Astrocyte of the cerebellum (primary cell): ENCODE measurements at regions not wholly inside any gene's neighbourhood (a gene's known extent, or its start where the extent isn't known, plus 50 kb on each side); places are given as distances from the start of the nearest gene placed in this dataset.
"Not testable (repeated sequence)": the region's sequence is repeated elsewhere in the genome, so short reads cannot be mapped to it uniquely, and the experiment has no call there.

Experiments
- DNase-seq: peaks from one replicate; pipeline ENCODE4 v3.0.0-alpha.2; 2011; ENCODE audit warnings: low read depth
- H3K4me3 ChIP-seq: 2 replicates; pipeline ENCODE4 v1.5.1; 2011; ENCODE audit warnings: mild to moderate bottlenecking, low read depth, low read length, moderate library complexity
- CTCF ChIP-seq: IDR thresholded peaks from 2 replicates; pipeline ENCODE4 v1.5.1; 2012; ENCODE audit warnings: low read length, low read depth, moderate library complexity, mild to moderate bottlenecking; ENCODE audit errors: missing control alignments
- in situ Hi-C: cut with HindIII; loops from 2 replicates; pipeline ENCODE4 v1.10.0; 2017; ENCODE audit warnings: low sequenced_read_pairs

GRCh38 chr12:97685360-97685759 is 222.8 kb downstream of the RMST start:
- no peak overlapping the region for H3K4me3 ChIP-seq
- no peak for DNase-seq
- in situ Hi-C loops: no loop called here
- no peak for TF ChIP-seq CTCF

GRCh38 chr12:97701901-97702300 is 239.3 kb downstream of the RMST start:
- H3K4me3 ChIP-seq: no peak overlapping the region
- no peak for DNase-seq
- in situ Hi-C loops: no loop called here
- no peak for TF ChIP-seq CTCF

GRCh38 chr12:97711392-97711791 is 248.8 kb downstream of the RMST start:
- in situ Hi-C loops: no loop called here
- H3K4me3 ChIP-seq: no peak overlapping the region
- TF ChIP-seq CTCF: no peak
- no peak for DNase-seq

- no peak for TF ChIP-seq CTCF
- in situ Hi-C loops: no loop called here
- no peak overlapping the region for H3K4me3 ChIP-seq
- no peak for DNase-seq
Measured at GRCh38 chr12:97713270-97713669, 250.7 kb downstream of the RMST start.

- no peak for DNase-seq
- TF ChIP-seq CTCF: no peak
- in situ Hi-C loops: no loop called here
- H3K4me3 ChIP-seq: no peak overlapping the region
Measured at GRCh38 chr12:97714107-97714563, 251.5 kb downstream of the RMST start.

- no peak for DNase-seq
- in situ Hi-C loops: no loop called here
- no peak overlapping the region for H3K4me3 ChIP-seq
- TF ChIP-seq CTCF: peak; percentile 41
Measured at GRCh38 chr12:97716356-97716755, 253.8 kb downstream of the RMST start.

GRCh38 chr12:97723801-97724200 is 261.2 kb downstream of the RMST start:
- in situ Hi-C loops, H3K4me3 ChIP-seq, DNase-seq: not testable (repeated sequence)
